Naive thymus-derived CD8-positive, alpha-beta T cell (primary cell): ENCODE measurements at regions not wholly inside any gene's neighbourhood (a gene's known extent, or its start where the extent isn't known, plus 50 kb on each side); places are given as distances from the start of the nearest gene placed in this dataset.

Experiments used
- ATAC-seq, 2 donors: fragments of 150-1000 bp; cut with Tn5 transposase in 1 of 2; sonication (Bioruptor Pico), chemical (Tn5 transposase) in 1 of 2; 1 replicate in 1 of 2; 2 replicates in 1 of 2; pipeline ENCODE4 v1.10.0; 2021; ENCODE audit warnings: mild to moderate bottlenecking in 2 of 2, moderate library complexity in 2 of 2
- POLR2A ChIA-PET: fragments of 350-600 bp; sonication (Branson Sonifier 250); formaldehyde crosslinking; loops from one replicate; lab custom pipeline; 2021; ENCODE audit warnings: antibody characterized with exemption; lab: Charles Lee
- DNase-seq, 10 donors: peaks; one replicate each; pipeline versions ENCODE4 v3.0.0 to v3.0.0-alpha.2; 2020 to 2022
- H3K27ac Mint-ChIP-seq, 10 donors: one replicate each; pipeline ENCODE4 v1.8.0; 2020 to 2022; ENCODE audit warnings: mild to moderate bottlenecking in 10 of 10, mixed read lengths in 10 of 10, moderate library complexity in 4 of 10, inconsistent platforms in 1 of 10
- H3K27me3 Mint-ChIP-seq, 5 donors: one replicate each; pipeline ENCODE4 v1.8.0; 2021 to 2022; ENCODE audit warnings: mixed read lengths in 5 of 5
- H3K36me3 Mint-ChIP-seq, 3 donors: one replicate each; pipeline ENCODE4 v1.8.0; 2020 to 2022; ENCODE audit warnings: mixed read lengths in 3 of 3, mild to moderate bottlenecking in 2 of 3, inconsistent platforms in 1 of 3
- H3K4me1 Mint-ChIP-seq, 4 donors: one replicate each; pipeline ENCODE4 v1.8.0; 2021 to 2022; ENCODE audit warnings: mixed read lengths in 4 of 4
- H3K4me3 Mint-ChIP-seq, 10 donors: one replicate each; pipeline ENCODE4 v1.8.0; 2020 to 2022; ENCODE audit warnings: mild to moderate bottlenecking in 10 of 10, mixed read lengths in 10 of 10, moderate library complexity in 6 of 10, inconsistent platforms in 1 of 10
- H3K9me3 Mint-ChIP-seq, 9 donors: one replicate each; pipeline ENCODE4 v1.8.0; 2020 to 2022; ENCODE audit warnings: mixed read lengths in 9 of 9, mild to moderate bottlenecking in 3 of 9, inconsistent platforms in 1 of 9, moderate library complexity in 1 of 9

DNA sequence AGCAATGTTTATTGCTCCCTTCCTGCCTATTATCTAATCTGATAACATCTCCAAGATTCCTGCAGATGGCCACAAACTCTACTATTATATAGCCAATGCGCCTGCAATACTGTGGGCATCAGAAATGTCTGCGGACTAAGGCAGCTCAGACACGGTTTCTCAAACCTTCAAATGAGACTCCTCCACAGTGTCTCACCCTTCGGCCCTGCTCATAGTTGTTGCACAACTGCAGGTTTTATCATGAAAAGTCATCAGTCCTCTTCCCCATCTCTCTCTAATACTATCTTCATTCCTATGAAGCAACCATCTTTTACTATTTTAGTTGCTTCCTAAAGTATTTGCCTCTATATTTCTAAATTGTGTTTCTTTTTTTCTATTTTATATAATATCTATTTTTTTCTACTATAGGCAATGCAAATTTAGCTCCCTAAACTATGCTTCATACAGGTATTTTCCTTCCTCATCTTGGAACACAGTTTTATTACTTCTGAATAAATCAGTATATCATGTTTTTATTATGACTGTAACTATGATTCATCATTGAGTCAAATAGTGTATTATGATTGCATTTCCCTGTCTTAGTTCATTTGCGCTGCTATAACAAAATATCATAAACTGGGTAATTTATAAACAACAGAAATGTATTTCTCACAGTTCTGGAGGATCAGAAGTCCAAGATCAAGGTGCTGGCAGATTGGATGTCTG is 129.7 kb upstream of the EDNRA start:
- Mint-ChIP-seq H3K4me1 (no peaks in the 10 kb centered on the region), H3K27ac (no peak overlapping the region), H3K4me3 (no peak overlapping the region), H3K9me3 (peaks cover 0 to 10% (median 0%) of the 10 kb centered on the region in 9 donors), H3K36me3 (no peaks in the 10 kb centered on the region), H3K27me3 (peaks cover 0 to 4% (median 0%) of the 10 kb centered on the region in 5 donors)
- POLR2A ChIA-PET = no interaction called here
- ATAC-seq (no peak), DNase-seq (no peak)

DNA sequence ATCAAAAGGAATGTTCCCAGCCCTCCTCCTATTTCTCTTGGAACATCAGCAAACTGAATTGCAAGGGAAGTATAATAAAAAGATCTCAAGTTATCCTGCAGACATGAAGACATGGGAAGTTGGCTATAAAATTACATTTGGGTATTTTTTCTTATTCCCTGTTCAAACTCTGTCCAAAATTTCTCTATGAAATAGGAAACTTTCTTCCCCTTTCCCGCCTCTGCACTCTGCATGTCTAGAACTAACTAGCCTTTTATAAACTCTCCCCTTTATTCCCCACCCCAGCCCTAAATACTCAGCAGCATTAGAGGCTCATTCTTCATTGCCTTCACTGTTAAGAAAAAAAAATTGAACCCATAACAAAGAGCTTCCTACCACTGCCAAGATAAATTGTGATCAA is 126.7 kb upstream of the EDNRA start:
- Mint-ChIP-seq H3K4me3 (no peak overlapping the region), H3K9me3 (peaks cover 0 to 10% (median 3%) of the 10 kb centered on the region in 9 donors), H3K27ac (no peak overlapping the region), H3K36me3 (no peaks in the 10 kb centered on the region), H3K4me1 (no peaks in the 10 kb centered on the region), H3K27me3 (peaks cover 0 to under 1% (median 0%) of the 10 kb centered on the region in 5 donors)
- no peak for DNase-seq
- no peak for ATAC-seq
- POLR2A ChIA-PET = no interaction called here

DNA sequence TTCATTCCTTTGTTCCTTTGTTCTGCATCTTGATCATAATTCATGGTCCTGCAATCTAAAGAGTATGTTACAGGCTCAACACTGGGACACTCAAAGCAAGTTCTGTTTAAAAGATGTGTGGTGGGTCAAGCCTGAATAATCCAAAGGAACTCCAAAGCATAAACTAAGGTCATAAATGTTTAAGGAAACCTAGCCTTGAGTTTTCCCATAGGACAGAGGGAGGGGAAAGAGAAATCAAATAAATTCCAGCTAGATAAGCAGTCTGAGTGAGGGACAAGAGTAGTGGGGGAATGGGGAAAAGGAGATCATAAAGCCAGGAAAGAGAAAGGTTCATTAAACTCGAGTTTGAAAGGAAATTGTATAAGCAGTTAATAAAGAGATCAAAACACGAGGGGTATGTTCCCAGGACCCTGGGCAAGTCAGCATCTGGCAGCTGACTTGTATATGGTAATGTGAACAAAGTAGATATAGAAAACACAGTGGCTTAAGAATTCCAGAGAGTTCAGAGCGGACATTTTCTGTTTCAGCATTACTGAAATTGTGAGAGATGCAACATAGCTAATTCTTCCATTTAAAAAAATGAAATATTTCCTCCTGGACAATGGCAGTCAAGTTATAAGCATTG is 125.8 kb upstream of the EDNRA start:
- no peak for DNase-seq
- Mint-ChIP-seq H3K27me3 (no peaks in the 10 kb centered on the region), H3K27ac (no peak overlapping the region), H3K36me3 (no peaks in the 10 kb centered on the region), H3K4me3 (no peak overlapping the region), H3K4me1 (no peaks in the 10 kb centered on the region), H3K9me3 (peaks cover 0 to 5% (median 3%) of the 10 kb centered on the region in 9 donors)
- ATAC-seq = no peak
- POLR2A ChIA-PET = no interaction called here

DNA sequence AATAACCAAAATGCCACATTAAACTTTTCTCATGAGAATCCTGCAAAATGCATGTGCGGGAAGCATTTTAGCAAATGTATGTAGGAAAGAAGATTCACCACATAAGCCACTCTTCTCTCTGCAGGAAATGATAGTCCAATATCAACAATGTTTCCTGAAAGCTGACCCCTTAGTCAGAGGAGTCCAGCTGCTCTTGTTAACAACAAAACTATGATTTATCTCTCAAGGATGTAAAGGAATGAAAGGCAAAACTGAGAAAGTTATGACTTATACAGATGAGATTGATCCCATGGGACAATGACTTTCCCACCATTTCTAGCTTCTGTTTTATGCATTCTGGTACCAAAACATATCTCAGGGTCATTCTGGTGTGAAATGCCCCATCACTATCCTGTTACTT is 125.0 kb upstream of the EDNRA start:
- DNase-seq (no peak), ATAC-seq (no peak)
- no peaks in the 10 kb centered on the region for H3K36me3 Mint-ChIP-seq
- H3K9me3 Mint-ChIP-seq = peaks cover 0 to 5% (median 0%) of the 10 kb centered on the region in 9 donors
- no peaks in the 10 kb centered on the region for H3K4me1 Mint-ChIP-seq
- H3K27ac Mint-ChIP-seq = no peak overlapping the region
- no peak overlapping the region for H3K4me3 Mint-ChIP-seq
- H3K27me3 Mint-ChIP-seq = no peaks in the 10 kb centered on the region
- POLR2A ChIA-PET = no interaction called here

DNA sequence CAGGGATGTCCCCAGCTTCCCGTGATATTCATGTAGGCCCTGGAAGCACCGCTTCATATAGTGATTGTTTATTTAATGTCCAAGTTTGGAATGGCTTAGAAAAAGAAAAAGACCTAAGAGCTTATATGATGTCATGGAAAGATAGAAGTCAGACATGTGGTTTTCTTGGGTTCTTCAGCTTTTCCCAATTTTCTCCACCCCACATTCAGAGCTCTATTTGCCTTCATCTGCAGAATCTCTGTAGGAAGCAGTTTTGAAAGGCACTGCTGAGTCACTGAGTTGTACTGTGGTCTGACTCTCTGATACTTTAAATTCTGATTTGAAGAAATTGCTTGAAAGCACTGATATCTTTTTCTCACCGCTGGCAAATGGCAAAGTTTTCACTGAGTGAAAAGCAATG is 120.6 kb upstream of the EDNRA start:
- H3K4me1 Mint-ChIP-seq = no peaks in the 10 kb centered on the region
- ATAC-seq (no peak), DNase-seq (no peak)
- no peaks in the 10 kb centered on the region for H3K36me3 Mint-ChIP-seq
- no peak overlapping the region for H3K4me3 Mint-ChIP-seq
- no peak overlapping the region for H3K27ac Mint-ChIP-seq
- POLR2A ChIA-PET = no interaction called here
- H3K27me3 Mint-ChIP-seq = peaks cover 0 to 16% (median 2%) of the 10 kb centered on the region in 5 donors
- peaks cover 0 to 14% (median 3%) of the 10 kb centered on the region in 9 donors for H3K9me3 Mint-ChIP-seq

GRCh38 chr4:147361726-147362125 is 119.2 kb upstream of the EDNRA start:
- Mint-ChIP-seq H3K27ac (no peak overlapping the region), H3K4me3 (no peak overlapping the region), H3K9me3 (peaks cover 0 to 14% (median 3%) of the 10 kb centered on the region in 9 donors), H3K36me3 (no peaks in the 10 kb centered on the region), H3K4me1 (no peaks in the 10 kb centered on the region), H3K27me3 (peaks cover 0 to 19% (median 2%) of the 10 kb centered on the region in 5 donors)
- no peak for ATAC-seq
- POLR2A ChIA-PET = no interaction called here
- no peak for DNase-seq

DNA sequence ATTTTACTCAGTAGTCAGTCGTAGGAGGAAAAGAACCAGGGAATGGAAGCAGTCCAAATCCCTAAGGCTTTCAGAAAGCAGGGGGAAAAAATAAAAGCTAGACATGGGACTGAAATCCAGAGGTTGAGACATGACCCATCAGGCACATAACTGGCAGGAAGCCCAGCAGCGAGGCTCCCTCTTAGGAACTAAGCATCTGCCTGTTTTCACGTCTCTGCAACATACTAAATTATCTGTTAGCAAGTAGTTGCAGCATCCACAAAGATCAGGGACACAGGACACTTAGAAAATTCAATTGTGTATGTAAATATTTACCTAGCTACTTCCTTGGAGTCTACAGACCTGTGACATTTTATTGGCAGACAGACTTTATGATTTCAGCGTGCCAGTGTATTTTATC is 118.0 kb upstream of the EDNRA start:
- Mint-ChIP-seq H3K4me3 (no peak overlapping the region), H3K36me3 (no peaks in the 10 kb centered on the region), H3K27ac (no peak overlapping the region), H3K9me3 (peaks cover 0 to 14% (median 0%) of the 10 kb centered on the region in 9 donors), H3K4me1 (no peaks in the 10 kb centered on the region), H3K27me3 (peaks cover 0 to 19% (median 2%) of the 10 kb centered on the region in 5 donors)
- POLR2A ChIA-PET = no interaction called here
- no peak for DNase-seq
- ATAC-seq = no peak

GRCh38 chr4:147363514-147363913 is 117.4 kb upstream of the EDNRA start:
- H3K4me3 Mint-ChIP-seq = no peak overlapping the region
- peaks cover 0 to 19% (median 2%) of the 10 kb centered on the region in 5 donors for H3K27me3 Mint-ChIP-seq
- POLR2A ChIA-PET = no interaction called here
- no peak overlapping the region for H3K27ac Mint-ChIP-seq
- peaks cover 0 to 14% (median 0%) of the 10 kb centered on the region in 9 donors for H3K9me3 Mint-ChIP-seq
- no peaks in the 10 kb centered on the region for H3K4me1 Mint-ChIP-seq
- no peaks in the 10 kb centered on the region for H3K36me3 Mint-ChIP-seq
- no peak for ATAC-seq
- DNase-seq = no peak

- Mint-ChIP-seq H3K9me3 (peaks cover 0 to 14% (median 0%) of the 10 kb centered on the region in 9 donors), H3K27ac (no peak overlapping the region), H3K4me1 (no peaks in the 10 kb centered on the region), H3K36me3 (no peaks in the 10 kb centered on the region), H3K27me3 (peaks cover 0 to 19% (median 2%) of the 10 kb centered on the region in 5 donors), H3K4me3 (no peak overlapping the region)
- POLR2A ChIA-PET = no interaction called here
- no peak for ATAC-seq
- no peak for DNase-seq
Measured at GRCh38 chr4:147365396-147365795, 115.5 kb upstream of the EDNRA start.

GRCh38 chr4:147366164-147366563 is 114.7 kb upstream of the EDNRA start:
- no peak for ATAC-seq
- no peaks in the 10 kb centered on the region for H3K4me1 Mint-ChIP-seq
- no peak for DNase-seq
- H3K27me3 Mint-ChIP-seq = peaks cover 0 to 19% (median 2%) of the 10 kb centered on the region in 5 donors
- no peak overlapping the region for H3K4me3 Mint-ChIP-seq
- H3K27ac Mint-ChIP-seq = no peak overlapping the region
- H3K36me3 Mint-ChIP-seq = no peaks in the 10 kb centered on the region
- peaks cover 0 to 14% (median 0%) of the 10 kb centered on the region in 9 donors for H3K9me3 Mint-ChIP-seq
- POLR2A ChIA-PET = no interaction called here

- no peak overlapping the region for H3K27ac Mint-ChIP-seq
- no peaks in the 10 kb centered on the region for H3K4me1 Mint-ChIP-seq
- ATAC-seq (no peak), DNase-seq (no peak)
- peaks cover 0 to 14% (median 0%) of the 10 kb centered on the region in 9 donors for H3K9me3 Mint-ChIP-seq
- H3K36me3 Mint-ChIP-seq = no peaks in the 10 kb centered on the region
- no peak overlapping the region for H3K4me3 Mint-ChIP-seq
- H3K27me3 Mint-ChIP-seq = peaks cover 0 to 14% (median 2%) of the 10 kb centered on the region in 5 donors
- POLR2A ChIA-PET = no interaction called here
Measured at GRCh38 chr4:147367891-147368290, 113.0 kb upstream of the EDNRA start.

GRCh38 chr4:147368948-147369347 is 111.9 kb upstream of the EDNRA start:
- Mint-ChIP-seq H3K4me3 (no peak overlapping the region), H3K27me3 (peaks cover 0 to 9% (median 2%) of the 10 kb centered on the region in 5 donors), H3K4me1 (no peaks in the 10 kb centered on the region), H3K27ac (no peak overlapping the region), H3K9me3 (peaks cover 0 to 10% (median 0%) of the 10 kb centered on the region in 9 donors), H3K36me3 (no peaks in the 10 kb centered on the region)
- no peak for DNase-seq
- POLR2A ChIA-PET = no interaction called here
- no peak for ATAC-seq

DNA sequence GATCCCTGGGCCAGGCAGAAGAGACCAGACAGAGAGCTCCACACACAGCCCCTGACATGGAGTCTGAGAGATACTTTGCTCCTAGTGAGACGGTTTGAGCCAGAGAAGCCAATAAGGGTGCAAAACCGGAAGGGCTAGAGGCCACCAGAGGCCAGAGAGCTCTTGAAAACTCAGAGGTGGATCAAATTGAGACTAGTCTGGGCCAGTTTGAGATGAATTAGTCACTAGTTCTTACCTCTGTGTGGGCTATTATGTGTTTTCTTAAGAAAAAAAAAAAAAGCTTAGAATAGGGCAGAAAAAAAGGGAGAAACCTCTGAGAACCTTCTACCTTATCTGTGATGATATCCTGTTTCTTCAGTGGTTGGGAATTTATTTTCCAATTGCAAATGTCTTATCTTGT is 110.4 kb upstream of the EDNRA start:
- no peak for ATAC-seq
- H3K4me3 Mint-ChIP-seq = no peak overlapping the region
- no peak overlapping the region for H3K27ac Mint-ChIP-seq
- H3K27me3 Mint-ChIP-seq = peaks cover 0 to 3% (median 0%) of the 10 kb centered on the region in 5 donors
- DNase-seq = no peak
- H3K4me1 Mint-ChIP-seq = no peaks in the 10 kb centered on the region
- POLR2A ChIA-PET = no interaction called here
- H3K9me3 Mint-ChIP-seq = peaks cover 0 to 8% (median 0%) of the 10 kb centered on the region in 9 donors
- no peaks in the 10 kb centered on the region for H3K36me3 Mint-ChIP-seq
